ENCODE measurements at regions not wholly inside any gene's neighbourhood (a gene's known extent, or its start where the extent isn't known, plus 50 kb on each side); places are given as distances from the start of the nearest gene placed in this dataset.

DNA sequence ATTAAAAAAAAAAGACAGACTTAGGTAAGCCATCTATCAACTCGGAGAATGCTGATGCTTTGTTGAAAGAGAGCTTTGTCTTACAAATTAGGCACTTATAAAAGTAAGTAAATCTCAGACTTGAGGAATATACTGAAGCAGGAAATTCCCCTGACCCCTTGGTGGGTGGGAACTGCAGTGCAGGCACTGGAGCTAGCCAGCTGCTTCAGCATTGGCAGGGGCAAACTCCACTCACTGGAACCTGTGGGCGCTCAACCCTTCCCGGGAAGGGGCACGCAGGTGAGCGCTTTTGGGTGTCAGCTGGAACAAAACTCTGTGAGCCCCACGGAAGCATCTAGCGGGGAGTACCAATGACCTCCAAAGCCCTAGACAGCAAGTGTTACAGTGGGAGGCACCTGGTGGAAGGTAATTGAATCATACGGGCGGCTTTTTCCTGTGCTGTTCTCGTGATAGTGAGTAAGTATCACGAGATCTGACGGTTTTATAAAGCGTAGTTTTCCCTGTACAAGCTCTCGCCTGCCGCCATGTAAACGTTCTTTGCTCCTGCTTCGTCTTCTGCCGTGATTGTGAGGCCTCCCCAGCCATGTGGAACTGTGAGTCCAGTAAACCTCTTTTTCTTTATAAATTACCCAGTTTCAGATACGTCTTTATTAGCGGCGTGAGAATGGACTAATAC is 628.0 kb upstream of the CDH18 start:
- FAIRE-seq (no peak), DNase-seq (ENCODE audit: low read depth) (no peak)
- Mint-ChIP-seq H3K9me3 (ENCODE audit: unreplicated experiment) (no peaks in the 10 kb centered on the region), H3K27me3 (ENCODE audit: low read depth, unreplicated experiment) (no peaks in the 10 kb centered on the region), H3K36me3 (ENCODE audit: low read depth, unreplicated experiment) (no peaks in the 10 kb centered on the region), H3K27ac (ENCODE audit: unreplicated experiment) (no peak overlapping the region), H3K4me3 (ENCODE audit: unreplicated experiment) (no peak overlapping the region), H3K4me1 (ENCODE audit: low read depth, unreplicated experiment) (no peaks in the 10 kb centered on the region)
- Histone ChIP-seq H3K4me3 (ENCODE audit: insufficient read depth, low read depth, low read length) (no peak overlapping the region), H3K4me1 (ENCODE audit: insufficient read depth, low read length) (no peaks in the 10 kb centered on the region), H3K27ac (ENCODE audit: low read depth, low read length) (no peak overlapping the region), H3K36me3 (ENCODE audit: insufficient read depth, low read length) (no peaks in the 10 kb centered on the region), H3K4me2 (ENCODE audit: low read length) (no peak overlapping the region), H3K27me3 (ENCODE audit: insufficient read depth, low read length) (no peaks in the 10 kb centered on the region), H2AFZ (ENCODE audit: low read depth, low read length) (no peak overlapping the region), H3K9ac (ENCODE audit: low read length) (no peak overlapping the region), H3K9me3 (ENCODE audit: insufficient read depth, low read depth, low read length) (no peaks in the 10 kb centered on the region), H3K79me2 (ENCODE audit: insufficient read depth, low read length) (no peaks in the 10 kb centered on the region), H4K20me1 (ENCODE audit: insufficient read depth, low read length) (no peaks in the 10 kb centered on the region)
- TF ChIP-seq, protein P1, sequence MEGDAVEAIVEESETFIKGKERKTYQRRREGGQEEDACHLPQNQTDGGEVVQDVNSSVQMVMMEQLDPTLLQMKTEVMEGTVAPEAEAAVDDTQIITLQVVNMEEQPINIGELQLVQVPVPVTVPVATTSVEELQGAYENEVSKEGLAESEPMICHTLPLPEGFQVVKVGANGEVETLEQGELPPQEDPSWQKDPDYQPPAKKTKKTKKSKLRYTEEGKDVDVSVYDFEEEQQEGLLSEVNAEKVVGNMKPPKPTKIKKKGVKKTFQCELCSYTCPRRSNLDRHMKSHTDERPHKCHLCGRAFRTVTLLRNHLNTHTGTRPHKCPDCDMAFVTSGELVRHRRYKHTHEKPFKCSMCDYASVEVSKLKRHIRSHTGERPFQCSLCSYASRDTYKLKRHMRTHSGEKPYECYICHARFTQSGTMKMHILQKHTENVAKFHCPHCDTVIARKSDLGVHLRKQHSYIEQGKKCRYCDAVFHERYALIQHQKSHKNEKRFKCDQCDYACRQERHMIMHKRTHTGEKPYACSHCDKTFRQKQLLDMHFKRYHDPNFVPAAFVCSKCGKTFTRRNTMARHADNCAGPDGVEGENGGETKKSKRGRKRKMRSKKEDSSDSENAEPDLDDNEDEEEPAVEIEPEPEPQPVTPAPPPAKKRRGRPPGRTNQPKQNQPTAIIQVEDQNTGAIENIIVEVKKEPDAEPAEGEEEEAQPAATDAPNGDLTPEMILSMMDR (IDR thresholded peaks at IDR 0.05; ENCODE audit: insufficient read depth, low read depth, low read length) = no peak
- TF ChIP-seq EZH2 (IDR thresholded peaks at IDR 0.05; ENCODE audit: insufficient read depth, low read length) = no peak

DNA sequence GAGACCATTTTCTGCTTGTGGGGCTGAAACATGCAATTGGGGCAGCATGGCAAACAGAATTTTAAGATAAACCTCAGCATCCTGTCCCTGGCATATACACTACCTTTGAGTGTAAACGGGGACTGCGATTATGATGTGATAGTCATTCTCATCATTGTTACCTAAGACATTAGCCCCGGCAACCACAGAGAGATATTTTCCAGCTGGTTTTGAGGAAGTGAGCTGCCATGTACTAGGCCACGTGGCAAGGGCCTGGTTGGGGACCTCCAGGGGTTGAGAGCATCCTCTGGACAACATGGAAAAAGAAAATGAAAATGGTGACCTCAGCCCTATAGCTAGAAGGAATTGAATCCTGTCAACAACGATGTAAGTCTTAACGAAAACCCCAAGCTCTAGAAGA is 623.6 kb upstream of the CDH18 start:
- DNase-seq (ENCODE audit: low read depth) (no peak), FAIRE-seq (no peak)
- H3K4me1 Mint-ChIP-seq (ENCODE audit: low read depth, unreplicated experiment) = no peaks in the 10 kb centered on the region
- Histone ChIP-seq H3K9ac (ENCODE audit: low read length) (no peak overlapping the region), H4K20me1 (ENCODE audit: insufficient read depth, low read length) (no peaks in the 10 kb centered on the region), H3K4me3 (ENCODE audit: insufficient read depth, low read depth, low read length) (no peak overlapping the region), H3K36me3 (ENCODE audit: insufficient read depth, low read length) (no peaks in the 10 kb centered on the region), H2AFZ (ENCODE audit: low read depth, low read length) (no peak overlapping the region), H3K27me3 (ENCODE audit: insufficient read depth, low read length) (no peaks in the 10 kb centered on the region), H3K27ac (ENCODE audit: low read depth, low read length) (no peak overlapping the region), H3K9me3 (ENCODE audit: insufficient read depth, low read depth, low read length) (no peaks in the 10 kb centered on the region), H3K4me2 (ENCODE audit: low read length) (no peak overlapping the region), H3K79me2 (ENCODE audit: insufficient read depth, low read length) (no peaks in the 10 kb centered on the region), H3K4me1 (ENCODE audit: insufficient read depth, low read length) (no peaks in the 10 kb centered on the region)
- no peak overlapping the region for H3K27ac Mint-ChIP-seq (ENCODE audit: unreplicated experiment)
- no peak overlapping the region for H3K4me3 Mint-ChIP-seq (ENCODE audit: unreplicated experiment)
- TF ChIP-seq, protein P1 (IDR thresholded peaks at IDR 0.05; ENCODE audit: insufficient read depth, low read depth, low read length) = no peak
- TF ChIP-seq EZH2 (IDR thresholded peaks at IDR 0.05; ENCODE audit: insufficient read depth, low read length) = no peak
- no peaks in the 10 kb centered on the region for H3K9me3 Mint-ChIP-seq (ENCODE audit: unreplicated experiment)
- H3K27me3 Mint-ChIP-seq (ENCODE audit: low read depth, unreplicated experiment) = no peaks in the 10 kb centered on the region
- H3K36me3 Mint-ChIP-seq (ENCODE audit: low read depth, unreplicated experiment) = no peaks in the 10 kb centered on the region

DNA sequence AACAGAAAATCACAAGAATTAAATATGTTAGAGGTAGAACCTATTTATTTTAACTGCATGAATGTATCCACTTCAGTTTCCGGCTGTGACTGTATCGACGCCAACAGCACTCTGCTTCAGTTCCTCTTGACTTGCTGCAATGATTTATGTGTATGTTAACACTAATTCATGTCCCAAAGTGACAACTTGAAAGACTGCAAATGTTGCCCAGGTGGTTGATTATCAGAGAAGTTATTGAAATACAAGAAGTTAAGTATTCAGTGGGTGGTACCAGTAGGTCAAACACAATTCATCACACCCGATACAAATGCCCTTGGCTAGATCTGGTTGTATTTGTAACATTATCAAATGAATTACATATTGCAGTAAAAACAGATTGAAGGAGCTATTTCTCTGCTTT is 622.7 kb upstream of the CDH18 start:
- no peak overlapping the region for H2AFZ ChIP-seq (ENCODE audit: low read depth, low read length)
- no peak overlapping the region for H3K9ac ChIP-seq (ENCODE audit: low read length)
- H3K27me3 ChIP-seq (ENCODE audit: insufficient read depth, low read length) = no peaks in the 10 kb centered on the region
- H3K4me1 Mint-ChIP-seq (ENCODE audit: low read depth, unreplicated experiment) = no peaks in the 10 kb centered on the region
- H3K36me3 ChIP-seq (ENCODE audit: insufficient read depth, low read length) = no peaks in the 10 kb centered on the region
- no peak overlapping the region for H3K4me3 ChIP-seq (ENCODE audit: insufficient read depth, low read depth, low read length)
- no peaks in the 10 kb centered on the region for H3K27me3 Mint-ChIP-seq (ENCODE audit: low read depth, unreplicated experiment)
- no peaks in the 10 kb centered on the region for H3K9me3 ChIP-seq (ENCODE audit: insufficient read depth, low read depth, low read length)
- no peak overlapping the region for H3K27ac Mint-ChIP-seq (ENCODE audit: unreplicated experiment)
- H3K79me2 ChIP-seq (ENCODE audit: insufficient read depth, low read length) = no peaks in the 10 kb centered on the region
- no peak overlapping the region for H3K27ac ChIP-seq (ENCODE audit: low read depth, low read length)
- no peaks in the 10 kb centered on the region for H3K4me1 ChIP-seq (ENCODE audit: insufficient read depth, low read length)
- no peak overlapping the region for H3K4me2 ChIP-seq (ENCODE audit: low read length)
- TF ChIP-seq, protein P1 (IDR thresholded peaks at IDR 0.05; ENCODE audit: insufficient read depth, low read depth, low read length) = no peak
- no peak for TF ChIP-seq EZH2 (IDR thresholded peaks at IDR 0.05; ENCODE audit: insufficient read depth, low read length)
- no peak for FAIRE-seq
- H4K20me1 ChIP-seq (ENCODE audit: insufficient read depth, low read length) = no peaks in the 10 kb centered on the region
- DNase-seq (ENCODE audit: low read depth) = no peak
- H3K9me3 Mint-ChIP-seq (ENCODE audit: unreplicated experiment) = peaks cover 1% of the 10 kb centered on the region
- H3K36me3 Mint-ChIP-seq (ENCODE audit: low read depth, unreplicated experiment) = no peaks in the 10 kb centered on the region
- H3K4me3 Mint-ChIP-seq (ENCODE audit: unreplicated experiment) = no peak overlapping the region
